Hepatocyte (in vitro differentiated cells): ENCODE measurements at regions not wholly inside any gene's neighbourhood (a gene's known extent, or its start where the extent isn't known, plus 50 kb on each side); places are given as distances from the start of the nearest gene placed in this dataset.

ENCODE experiments used
- CTCF ChIP-seq: fragments of 200-600 bp; sonication (generic); IDR thresholded peaks from 2 replicates; pipeline ENCODE4 v1.5.1; 2016; ENCODE audit warnings: antibody characterized with exemption, mild to moderate bottlenecking; ENCODE audit not compliant: poor library complexity
- EZH2 ChIP-seq: fragments of 200-600 bp; sonication (generic); IDR thresholded peaks from 2 replicates; pipeline ENCODE4 v1.6.1; 2016; ENCODE audit warnings: antibody characterized with exemption, mild to moderate bottlenecking, borderline replicate concordance
- EZH2phosphoT487 ChIP-seq: fragments of 200-600 bp; sonication (generic); IDR thresholded peaks from one replicate; pipeline ENCODE4 v1.6.1; 2018; ENCODE audit warnings: antibody characterized with exemption, mild to moderate bottlenecking, low read depth, moderate library complexity; ENCODE audit not compliant: unreplicated experiment, severe bottlenecking

GRCh38 chr3:25277503-25277902, 150.6 kb upstream of the RARB start:
- TF ChIP-seq EZH2: no peak
- TF ChIP-seq CTCF: no peak
- TF ChIP-seq EZH2phosphoT487: no peak
